GM10266 (cell line): ENCODE measurements at regions not wholly inside any gene's neighbourhood (a gene's known extent, or its start where the extent isn't known, plus 50 kb on each side); places are given as distances from the start of the nearest gene placed in this dataset.
"Not testable (repeated sequence)": the region's sequence is repeated elsewhere in the genome, so short reads cannot be mapped to it uniquely, and the experiment has no call there.

Source experiments
- DNase-seq: peaks from one replicate; pipeline ENCODE4 v3.0.0; 2012; ENCODE audit errors: extremely low spot score
- TF ChIP-seq, protein P1 (sequence below): IDR thresholded peaks from 2 replicates; pipeline ENCODE4 v1.5.1; 2012; ENCODE audit warnings: mild to moderate bottlenecking, low read depth; ENCODE audit not compliant: control insufficient read depth, insufficient read depth; ENCODE audit errors: missing control alignments

DNA sequence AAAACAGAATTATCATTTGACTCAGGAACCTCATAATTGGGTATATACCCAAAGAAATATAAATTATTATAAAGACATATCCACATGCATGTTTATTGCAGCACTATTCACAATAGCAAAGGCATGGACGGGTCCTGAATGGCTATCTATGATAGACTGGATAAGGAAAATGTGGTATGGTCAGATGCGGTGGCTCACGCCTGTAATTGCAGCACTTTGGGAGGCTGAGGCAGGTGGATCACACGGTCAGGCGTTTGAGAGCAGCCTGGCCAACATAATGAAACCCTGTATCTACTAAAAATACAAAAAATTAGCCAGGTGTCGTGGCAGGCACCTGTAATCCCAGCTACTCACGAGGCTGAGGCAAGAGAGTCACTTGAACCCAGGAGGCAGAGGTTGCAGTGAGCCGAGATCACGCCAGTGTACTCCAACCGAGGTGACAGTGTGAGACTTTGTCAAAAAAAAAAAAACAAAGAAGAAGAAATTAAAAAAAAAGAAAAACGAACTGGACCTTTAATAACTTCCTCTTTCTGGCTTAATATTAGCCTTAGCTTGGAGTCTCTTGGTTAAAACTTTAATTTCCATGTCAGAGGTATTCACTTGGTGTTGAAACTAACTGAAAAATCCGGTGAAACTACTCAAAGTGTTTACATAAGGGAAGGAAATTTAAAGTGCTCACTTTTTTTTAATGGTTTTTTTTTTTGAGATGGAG lies 104.4 kb downstream of the ZNF486 start:
- DNase-seq: no peak
- TF ChIP-seq, protein P1, sequence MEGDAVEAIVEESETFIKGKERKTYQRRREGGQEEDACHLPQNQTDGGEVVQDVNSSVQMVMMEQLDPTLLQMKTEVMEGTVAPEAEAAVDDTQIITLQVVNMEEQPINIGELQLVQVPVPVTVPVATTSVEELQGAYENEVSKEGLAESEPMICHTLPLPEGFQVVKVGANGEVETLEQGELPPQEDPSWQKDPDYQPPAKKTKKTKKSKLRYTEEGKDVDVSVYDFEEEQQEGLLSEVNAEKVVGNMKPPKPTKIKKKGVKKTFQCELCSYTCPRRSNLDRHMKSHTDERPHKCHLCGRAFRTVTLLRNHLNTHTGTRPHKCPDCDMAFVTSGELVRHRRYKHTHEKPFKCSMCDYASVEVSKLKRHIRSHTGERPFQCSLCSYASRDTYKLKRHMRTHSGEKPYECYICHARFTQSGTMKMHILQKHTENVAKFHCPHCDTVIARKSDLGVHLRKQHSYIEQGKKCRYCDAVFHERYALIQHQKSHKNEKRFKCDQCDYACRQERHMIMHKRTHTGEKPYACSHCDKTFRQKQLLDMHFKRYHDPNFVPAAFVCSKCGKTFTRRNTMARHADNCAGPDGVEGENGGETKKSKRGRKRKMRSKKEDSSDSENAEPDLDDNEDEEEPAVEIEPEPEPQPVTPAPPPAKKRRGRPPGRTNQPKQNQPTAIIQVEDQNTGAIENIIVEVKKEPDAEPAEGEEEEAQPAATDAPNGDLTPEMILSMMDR: no peak

DNA sequence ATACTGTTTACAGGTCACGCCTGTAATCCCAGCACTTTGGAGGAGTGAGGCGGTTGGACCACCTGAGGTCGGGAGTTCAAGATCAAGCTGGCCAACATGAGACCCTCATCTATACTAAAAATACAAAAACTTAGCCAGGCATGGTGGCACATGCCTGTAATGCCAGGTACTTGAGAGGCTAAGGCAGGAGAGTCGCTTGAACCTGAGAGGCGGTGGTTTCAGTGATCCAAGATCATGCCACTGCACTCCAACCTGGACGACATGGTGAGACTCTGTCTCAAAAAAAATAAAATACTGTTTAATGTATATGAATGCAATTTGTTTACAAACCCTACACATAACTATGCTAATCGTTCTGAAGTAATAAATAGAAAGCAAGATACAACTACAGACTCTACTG lies 102.4 kb downstream of the ZNF486 start:
- TF ChIP-seq, protein P1: no peak

DNA sequence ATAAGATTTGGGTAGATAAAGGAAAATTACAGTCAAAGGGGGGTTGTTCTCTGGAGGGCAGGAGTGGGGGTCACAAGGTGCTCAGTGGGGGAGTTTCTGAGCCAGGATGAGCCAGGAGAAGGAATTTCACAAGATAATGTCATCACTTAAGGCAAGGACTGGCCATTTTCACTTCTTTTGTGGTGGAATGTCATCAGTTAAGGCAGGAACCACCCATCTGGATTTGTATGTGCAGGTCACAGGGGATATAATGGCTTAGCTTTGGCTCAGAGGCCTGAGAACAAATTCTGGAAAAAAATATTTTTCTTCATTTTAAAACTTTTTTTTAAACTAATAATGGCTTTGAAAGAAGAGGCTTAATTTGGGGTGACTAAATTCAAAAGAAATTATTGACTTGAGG lies 94.5 kb downstream of the ZNF486 start:
- DNase-seq: not testable (repeated sequence)

More for the DNA sequence above, 102.4 kb downstream of the ZNF486 start:
- DNase-seq: no peak

DNA sequence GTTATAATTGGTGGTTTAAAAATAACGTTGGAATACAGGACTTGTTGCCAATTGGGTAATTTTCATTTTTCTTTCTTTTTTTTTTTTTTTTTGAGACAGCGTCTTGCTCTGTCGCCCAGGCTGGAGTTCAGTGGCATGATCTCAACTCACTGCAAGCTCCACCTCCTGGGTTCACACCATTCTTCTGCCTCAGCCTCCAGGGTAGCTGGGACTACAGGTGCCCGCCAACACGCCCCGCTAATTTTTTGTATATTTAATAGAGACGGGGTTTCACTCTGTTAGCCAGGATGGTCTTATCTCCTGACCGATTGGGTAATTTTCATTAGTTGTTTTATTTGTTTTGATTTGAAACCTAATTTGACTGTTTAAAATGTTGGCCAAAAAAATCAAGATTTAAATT lies 93.7 kb downstream of the ZNF486 start:
- DNase-seq: not testable (repeated sequence)

DNA sequence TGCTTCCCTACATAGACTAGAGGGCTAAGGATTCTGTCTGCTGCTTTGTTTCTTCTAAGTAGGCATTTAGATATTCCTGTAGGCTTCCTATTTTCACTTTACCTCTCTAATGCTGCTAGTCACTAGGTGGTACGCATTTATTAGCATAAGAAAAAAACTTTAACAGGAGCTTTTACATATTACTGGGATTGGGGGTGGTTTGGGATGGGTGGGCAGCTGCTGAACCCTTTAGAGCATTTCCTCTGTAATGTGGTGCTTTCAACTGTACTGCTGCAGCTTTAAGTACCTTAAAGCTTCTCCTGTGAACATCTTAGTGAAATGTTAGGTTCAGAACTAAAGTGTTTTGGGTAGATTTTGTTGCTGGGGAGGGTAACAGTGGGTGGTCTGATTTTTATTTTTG lies 92.6 kb downstream of the ZNF486 start:
- TF ChIP-seq, protein P1: no peak
- no peak for DNase-seq

DNA sequence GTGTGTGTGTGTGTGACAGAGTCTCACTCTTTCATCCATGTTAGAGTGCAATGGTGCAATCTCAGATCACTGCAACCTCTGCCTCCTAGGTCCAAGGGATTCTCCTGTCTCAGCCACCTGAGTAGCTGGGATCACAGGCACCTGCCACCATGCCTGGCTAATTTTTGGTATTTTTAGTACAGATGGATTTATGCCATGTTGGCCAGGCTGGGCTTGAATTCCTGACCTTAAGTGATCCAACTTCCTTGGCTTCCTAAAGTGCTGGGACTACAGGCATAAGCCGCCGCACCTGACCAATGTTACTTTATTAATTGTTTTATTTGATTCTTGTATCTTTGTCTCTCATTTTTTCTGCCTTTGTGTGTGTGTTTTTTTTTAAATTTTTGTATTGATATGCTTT lies 89.6 kb downstream of the ZNF486 start:
- TF ChIP-seq, protein P1: no peak
- DNase-seq: no peak

DNA sequence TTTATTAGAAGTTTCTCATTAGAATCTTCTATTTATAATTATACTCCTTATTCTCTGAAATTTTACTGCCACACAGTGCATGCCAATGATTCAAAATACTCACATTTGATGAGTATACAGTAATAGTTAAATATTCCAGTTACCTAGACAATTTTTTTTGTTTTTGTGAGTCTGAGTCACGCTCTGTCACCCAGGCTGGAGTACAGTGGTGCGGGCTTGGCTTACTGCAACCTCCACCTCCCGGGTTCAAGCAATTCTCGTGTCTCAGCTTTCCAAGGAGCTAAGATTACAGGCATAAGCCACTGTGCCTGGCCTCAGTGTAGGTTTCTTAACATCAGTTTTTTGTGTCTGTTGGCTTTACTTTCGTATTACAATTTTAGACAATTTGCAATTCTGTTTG lies 87.1 kb downstream of the ZNF486 start:
- no peak for DNase-seq
- TF ChIP-seq, protein P1: no peak

DNA sequence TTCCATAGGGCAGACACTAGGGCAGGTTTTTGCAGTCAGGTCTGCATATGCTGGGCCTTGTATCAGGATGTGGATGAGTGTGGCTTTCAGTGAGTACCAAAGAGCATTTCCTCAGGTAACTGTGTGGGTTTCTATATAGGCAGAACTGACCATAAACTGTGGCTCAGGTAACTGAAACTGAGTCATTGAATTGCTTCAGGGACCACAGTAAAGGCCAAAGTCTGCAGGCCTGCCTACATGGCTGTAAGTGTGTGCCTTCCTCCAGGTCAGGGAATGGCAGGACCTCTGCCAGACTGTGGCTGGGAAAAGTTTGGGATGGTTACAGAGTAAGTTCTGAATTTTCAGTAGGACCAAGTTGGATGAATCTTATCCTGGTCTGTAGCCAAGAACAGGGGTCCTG lies 85.6 kb downstream of the ZNF486 start:
- DNase-seq: no peak
- TF ChIP-seq, protein P1: no peak
